Suppressor macrophage (primary cell): ENCODE measurements at regions not wholly inside any gene's neighbourhood (a gene's known extent, or its start where the extent isn't known, plus 50 kb on each side); places are given as distances from the start of the nearest gene placed in this dataset.
A peak's percentile ranks its signal among the peaks of the same experiment; 100 is the strongest.
"Not testable (repeated sequence)": the region's sequence is repeated elsewhere in the genome, so short reads cannot be mapped to it uniquely, and the experiment has no call there.

Experiments
- DNase-seq, 4 experiments: peaks; one replicate each; pipeline ENCODE4 v3.0.0-alpha.2; 2020 to 2022

DNA sequence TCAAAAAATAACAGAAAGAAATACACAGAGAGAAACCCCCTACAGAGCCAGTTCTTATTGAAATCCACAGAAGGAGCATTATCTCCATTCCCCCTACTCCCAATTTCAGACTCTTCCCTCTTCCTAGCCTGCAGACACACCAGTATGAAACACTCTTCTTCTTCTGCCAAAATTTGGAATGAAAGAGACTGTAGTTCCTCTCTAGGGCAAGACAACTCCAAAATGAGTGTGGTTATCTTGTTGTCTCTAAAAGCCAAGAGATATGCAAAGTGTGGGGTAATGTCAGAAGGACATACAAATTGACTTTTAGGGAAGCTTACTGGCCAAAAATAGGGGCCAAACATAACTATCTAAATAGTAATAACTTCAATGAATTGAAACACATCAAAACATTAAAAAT, 337.1 kb upstream of the SETBP1 start:
- no peak for DNase-seq

DNA sequence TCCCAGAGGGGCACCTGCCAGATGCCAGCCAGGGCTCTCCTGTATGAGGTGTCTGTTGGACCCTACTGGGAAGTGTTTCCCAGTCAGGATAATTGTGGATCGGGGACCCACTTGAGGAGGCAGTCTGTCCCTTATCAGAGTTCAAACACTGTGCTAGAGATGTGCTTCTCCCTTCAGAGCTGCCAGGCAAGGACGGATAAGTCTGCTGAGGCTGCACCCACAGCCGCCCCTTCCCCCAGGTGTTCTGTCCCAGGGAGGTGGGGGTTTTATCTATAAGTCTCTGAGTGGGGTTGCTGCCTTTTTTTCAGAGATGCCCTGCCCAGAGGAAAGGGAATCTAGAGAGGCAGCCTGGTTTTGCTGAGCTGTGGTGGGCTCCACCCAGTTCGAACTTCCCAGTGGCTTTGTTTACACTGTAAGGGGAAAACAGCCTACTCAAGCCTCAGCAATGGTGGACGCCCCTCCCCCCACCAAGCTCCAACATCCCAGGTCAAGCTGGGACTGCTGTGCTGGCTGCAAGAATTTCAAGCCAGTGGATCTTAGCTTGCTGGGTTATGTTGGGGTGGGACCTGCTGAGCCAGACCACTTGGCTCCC, 324.0 kb upstream of the SETBP1 start:
- DNase-seq, result no peak

DNA sequence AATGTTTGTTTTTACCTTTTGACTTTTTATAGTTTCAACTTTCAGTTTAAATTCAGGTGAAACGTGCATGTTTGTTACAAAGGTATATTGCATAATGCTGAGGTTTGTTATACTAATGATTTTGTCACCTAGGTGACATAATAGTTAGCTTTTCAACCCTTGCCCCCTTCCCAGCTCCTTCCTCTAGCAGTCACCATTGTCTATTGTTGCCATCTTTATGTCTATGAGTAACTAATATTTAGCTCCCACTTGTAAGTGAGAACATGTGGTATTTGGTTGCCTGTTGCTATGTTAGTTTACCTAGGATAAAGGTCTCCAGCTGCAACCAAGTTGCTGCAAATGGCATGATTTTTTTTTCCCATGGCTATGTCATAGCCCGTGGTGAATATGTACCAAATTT, 322.3 kb upstream of the SETBP1 start:
- no peak for DNase-seq

DNA sequence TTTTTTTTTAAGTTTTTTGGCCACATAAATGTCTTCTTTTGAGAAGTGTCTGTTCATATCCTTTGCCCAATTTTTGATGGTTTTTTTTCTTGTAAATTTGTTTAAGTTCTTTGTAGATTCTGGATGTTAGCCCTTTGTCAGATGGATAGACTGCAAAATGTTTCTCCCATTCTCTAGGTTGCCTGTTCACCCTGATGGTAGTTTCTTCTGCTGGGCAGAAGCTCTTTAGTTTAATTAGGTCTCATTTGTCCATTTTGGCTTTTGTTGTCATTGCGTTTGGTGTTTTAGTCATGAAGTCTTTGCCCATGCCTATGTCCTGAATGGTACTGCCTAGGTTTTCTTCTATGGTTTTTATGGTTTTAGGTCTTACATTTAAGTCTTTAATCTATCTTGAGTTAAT, 320.9 kb upstream of the SETBP1 start:
- DNase-seq, result not testable (repeated sequence)

DNA sequence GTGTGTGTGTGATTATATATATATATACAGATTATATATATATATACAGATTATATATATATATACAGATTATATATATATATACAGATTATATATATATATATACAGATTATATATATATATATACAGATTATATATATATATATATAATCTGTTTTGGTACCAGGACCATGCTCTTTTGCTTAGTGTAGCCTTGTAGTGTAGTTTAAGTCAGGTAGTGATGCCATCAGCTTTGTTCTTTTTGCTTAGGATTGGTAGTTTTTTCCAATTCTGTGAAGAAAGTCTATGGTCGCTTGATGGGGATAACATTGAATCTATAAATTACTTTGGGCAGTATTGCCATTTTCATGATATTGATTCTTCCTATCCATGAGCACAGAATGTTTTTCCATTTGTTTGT, 318.5 kb upstream of the SETBP1 start:
- not testable (repeated sequence) for DNase-seq

DNA sequence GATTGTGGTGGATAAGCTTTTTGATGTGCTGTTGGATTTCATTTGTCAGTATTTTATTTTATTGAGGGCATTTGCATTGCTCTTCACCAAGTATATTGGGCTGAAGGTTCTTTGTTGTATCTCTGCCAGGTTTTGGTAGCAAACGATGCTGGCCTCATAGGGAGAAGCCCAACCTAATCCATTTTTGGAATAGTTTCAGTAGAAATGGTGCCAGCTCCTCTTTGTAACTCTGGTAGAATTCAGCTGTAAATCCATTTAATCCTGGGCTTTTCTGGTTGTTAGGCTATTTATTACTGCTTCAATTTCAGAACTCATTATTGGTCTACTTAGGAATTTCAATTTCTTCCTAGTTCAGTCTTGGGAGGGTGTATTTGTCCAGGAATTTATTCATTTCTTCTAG, 309.8 kb upstream of the SETBP1 start:
- DNase-seq, result no peak

DNA sequence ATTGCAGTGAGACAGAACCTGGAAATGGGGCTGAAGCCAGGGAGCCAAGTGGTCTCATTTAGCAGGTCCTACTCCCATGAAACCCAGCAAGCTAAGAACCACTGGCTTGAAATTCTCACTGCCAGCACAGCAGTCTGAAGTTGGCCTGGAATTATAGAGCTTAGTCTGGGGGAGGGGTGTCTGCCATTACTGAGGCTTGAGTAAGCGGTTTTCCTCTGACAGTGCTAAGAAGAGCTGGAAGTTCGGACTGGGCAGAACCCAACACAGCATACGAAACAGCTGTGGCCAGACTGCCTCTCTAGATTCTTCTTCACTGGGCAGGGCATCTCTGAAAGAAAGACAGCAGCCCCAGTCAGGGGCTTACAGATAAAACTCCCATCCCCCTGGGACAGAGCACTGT, 305.7 kb upstream of the SETBP1 start:
- no peak for DNase-seq

DNA sequence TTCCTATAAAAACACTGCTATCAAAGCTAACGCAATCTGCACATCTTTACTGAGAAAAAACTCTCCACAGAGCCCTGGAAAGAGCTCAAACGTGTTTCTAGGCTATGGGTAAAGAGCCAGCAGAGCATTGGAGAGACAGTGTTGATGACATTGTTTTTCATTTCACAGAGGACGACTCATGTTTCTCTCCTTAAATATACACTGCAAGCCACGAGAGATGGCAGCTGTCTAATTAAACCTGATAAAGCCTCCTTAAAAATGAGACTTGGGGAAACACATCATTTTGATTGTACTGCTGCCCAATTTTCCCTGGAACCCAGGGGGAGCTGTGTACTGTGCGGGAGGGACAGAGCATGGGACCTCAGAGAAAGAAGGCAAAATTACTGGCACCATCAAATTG, 294.3 kb upstream of the SETBP1 start:
- no peak for DNase-seq

DNA sequence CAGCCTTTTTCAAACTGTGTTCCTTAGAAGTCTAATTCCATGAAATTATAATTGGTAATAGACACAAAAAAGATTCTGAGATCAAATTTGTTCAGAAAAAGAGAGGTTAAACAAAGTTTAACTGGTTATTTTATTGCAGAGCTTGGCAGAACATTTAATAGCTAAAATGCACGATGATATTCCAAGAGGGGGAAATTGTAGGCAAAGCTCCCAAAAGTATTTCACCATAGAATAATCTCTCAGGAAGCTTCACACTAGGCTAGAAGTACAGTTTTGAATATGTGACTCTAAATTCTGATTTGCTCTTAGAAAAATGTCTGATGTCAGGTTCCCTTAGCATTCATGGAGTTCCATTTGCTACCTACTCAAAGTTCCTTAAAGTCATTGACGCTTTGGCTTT, 292.4 kb upstream of the SETBP1 start:
- DNase-seq, result no peak

DNA sequence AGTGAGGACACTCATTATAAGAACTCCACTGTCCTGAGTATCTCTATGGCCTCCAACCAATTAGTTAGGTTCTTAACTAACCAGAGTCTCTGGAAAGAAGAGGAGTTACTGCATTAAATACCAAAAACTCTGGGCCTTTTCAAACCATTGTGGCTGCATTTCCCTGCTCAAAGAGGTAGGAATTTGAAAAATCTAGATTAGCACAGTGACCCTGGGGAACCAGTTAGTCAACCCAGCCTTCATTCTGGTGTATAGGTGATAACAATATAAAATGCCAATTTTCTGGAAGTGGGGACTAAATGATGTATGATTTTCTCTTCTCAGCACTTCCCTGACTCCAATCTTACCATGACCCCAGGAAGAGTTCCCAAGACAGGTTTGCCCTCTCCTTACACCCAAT, 287.8 kb upstream of the SETBP1 start:
- no peak for DNase-seq

DNA sequence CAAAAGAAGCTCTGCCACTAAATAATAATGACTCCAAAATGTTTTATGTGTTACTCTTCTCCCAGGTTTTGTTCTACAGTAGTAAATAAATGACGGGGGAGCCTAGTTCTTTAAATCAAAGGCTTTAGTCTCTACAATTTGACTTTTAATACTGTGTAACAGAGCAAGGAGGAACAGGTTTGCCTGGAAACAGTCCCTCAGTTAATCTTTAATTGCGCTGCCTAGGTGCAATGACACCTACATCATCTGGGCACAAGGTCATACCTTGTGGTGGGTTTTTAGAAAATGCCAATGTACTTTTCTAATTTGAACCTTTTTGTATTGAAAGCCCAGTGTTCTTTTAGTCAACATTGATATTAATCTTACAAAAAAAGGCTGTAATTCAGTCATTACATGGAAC, 287.3 kb upstream of the SETBP1 start:
- no peak for DNase-seq

DNA sequence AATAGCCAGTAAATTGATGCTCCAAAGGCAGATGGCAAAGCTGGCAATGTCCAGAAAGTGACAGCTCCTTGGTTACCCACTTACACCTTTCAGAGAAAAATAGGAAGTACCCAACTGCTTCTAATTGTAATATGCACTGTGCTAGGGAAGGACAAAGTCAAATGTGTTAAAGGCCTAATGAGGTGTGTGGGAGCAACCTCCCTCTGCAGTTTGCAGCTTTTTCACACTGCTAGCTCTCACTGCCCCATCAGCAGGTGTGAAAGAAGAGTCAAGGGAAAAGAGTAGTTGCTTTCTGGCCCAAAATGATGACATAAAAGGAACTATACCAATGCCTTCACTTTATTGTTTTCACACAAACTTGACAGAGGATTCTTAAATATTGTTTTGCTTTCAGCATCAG, 284.1 kb upstream of the SETBP1 start:
- no peak for DNase-seq

DNA sequence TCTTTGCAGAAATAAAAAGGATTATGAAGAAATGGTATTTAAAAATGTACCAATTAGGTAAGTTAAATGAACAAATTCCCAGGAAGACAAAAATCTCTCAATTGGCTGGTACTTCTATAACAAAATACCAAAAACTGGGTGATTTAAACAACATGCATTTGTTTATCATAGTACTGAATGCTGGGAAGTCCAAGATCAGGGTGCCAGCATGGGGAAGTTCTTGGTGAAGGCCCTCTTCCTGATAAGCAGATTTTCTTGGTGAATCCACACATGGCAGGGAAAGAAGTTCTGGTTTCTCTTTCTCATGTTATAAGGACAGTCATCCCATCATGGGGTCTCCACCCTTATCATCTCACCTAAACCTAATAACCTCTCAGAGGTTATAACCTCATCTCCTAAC, 271.6 kb upstream of the SETBP1 start:
- peak in 3 of 4 experiments; percentile 4 to 29 (median 7) for DNase-seq

DNA sequence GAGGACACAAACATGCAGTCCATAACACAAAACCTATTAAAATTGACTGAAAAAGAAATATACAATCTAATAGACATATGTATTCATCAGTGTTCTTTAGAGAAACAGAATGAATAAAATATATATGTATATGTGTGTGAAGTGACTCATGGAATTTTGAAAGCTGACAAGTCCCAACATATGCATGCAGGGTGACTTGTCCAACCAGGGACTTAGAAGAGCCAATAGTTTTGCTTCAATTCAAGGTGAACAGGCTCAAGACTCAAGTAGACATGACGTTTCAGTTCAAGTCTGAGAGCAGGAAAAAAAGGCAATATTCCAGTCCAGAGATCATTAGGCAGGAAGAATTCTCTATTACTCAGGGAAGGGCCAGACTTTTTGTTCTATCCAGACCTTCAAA, 271.2 kb upstream of the SETBP1 start:
- DNase-seq, result no peak

DNA sequence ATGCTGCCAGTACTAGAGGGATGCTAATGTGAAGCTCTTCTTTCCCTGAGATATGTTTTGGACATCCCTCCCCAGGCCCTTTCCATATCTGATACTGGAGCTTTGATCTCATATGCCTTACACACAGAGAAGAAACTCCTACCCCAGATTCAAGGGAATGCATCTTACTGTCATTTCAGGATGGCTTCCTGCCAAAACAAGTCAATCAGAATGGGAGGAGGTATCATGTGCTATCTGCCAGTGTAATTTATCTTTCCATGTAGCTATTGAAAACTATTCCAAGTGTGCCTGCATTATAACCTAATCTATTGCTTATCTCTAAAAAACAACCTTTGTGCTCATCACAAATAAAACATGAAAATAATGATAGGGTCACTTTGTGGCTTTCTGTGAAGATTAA, 269.9 kb upstream of the SETBP1 start:
- no peak for DNase-seq

DNA sequence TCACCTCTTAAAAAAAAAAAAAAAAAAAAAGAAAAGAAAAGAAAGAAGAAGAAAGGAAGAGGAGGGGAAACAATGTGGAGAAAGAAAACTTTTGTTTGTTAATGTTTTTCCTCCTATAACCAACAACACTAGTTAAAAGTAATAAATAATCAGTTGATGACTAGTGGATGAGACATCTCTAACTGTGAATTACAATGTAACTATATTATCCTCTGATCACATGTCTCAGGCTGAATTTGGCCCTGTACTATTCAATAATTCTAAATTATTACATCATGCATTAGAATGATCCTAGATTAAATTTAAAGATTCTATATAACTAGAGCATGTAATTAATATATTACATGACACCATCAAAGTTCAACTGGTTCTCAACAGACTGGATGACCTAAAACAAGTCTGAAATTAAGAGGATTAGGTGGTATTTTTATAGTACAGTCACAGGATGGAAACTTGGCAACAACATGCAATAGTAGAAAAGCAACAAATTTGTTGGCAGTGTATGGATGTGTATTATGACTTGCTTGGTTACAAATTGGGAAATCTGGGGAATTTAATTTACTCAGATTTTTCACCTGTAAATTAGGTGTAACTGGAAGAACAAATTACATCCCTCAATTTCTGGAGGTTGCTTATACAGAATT, 269.3 kb upstream of the SETBP1 start:
- no peak for DNase-seq

DNA sequence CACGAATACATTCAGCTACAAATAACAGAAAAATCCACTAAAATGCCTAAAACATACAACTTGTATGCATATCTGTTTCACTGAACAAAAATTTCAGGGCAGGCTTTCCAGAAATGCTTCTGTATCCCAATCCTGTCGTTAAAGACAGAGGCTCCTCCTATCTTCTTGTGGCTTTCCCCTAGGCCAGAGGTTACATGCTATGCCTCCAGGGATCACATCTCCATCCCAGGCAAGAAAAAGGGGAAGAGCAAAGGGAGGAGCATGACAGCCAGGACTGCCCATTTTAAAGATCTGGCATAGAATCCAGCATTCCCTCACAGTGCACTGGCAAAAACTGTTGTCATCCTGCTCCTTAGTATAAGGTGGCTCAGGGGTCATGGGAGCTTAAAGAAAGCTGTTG, 268.7 kb upstream of the SETBP1 start:
- DNase-seq, result no peak

DNA sequence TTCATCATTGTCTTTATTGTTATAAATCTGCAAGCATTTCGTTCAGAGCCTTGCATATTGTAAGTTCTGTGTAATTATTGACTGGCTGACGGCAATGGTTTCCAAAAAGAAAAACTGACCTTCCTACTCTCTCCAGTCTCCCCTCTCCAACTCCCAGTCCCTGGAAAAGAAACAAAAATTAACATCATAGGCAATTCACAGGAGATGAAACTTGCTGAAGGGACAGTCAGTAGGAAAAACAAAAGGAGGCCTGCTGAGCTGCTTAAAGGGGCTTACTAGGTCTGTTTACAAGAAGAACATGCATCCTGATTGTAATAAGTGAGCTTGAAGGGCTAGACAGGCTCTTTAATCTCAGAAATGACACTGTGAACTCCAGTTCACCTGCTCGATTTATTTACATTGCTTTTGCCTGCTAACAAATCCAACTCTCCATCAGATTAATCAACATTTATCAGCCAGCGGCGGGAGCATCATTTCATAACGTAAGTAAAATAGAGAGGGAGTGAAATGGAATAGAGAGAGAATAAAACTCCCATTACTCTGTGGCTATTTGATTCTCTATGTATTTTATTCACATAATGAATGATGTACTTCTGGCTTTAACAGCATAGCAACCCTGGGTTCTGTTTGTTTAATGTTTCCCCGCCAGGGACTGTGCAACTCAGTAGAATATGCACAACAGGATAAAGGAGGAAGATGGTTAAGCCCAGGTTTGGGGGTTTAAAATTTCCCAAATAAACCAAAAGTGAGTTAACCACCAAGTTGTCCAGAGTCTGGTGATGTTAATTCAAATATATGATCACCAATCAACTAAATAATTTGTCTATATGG, 256.7 kb upstream of the SETBP1 start:
- no peak for DNase-seq

DNA sequence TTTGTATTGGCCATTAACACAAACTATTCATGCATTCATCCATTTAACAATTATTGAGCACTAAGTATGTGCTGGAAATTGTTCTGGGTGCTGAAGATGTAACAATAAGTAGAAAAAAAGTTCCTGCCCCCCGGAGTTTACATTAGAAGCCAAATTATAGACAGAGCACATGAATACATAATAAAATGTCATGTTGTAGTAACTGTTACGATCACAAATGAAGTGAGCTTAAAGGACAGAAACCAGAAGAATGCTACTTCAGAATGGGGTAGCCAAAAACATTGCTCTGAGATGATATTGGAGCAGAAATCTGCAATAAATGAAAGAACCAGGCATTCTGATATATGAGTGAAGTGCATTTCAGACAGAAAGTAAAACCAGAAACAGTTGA, 256.0 kb upstream of the SETBP1 start:
- no peak for DNase-seq

DNA sequence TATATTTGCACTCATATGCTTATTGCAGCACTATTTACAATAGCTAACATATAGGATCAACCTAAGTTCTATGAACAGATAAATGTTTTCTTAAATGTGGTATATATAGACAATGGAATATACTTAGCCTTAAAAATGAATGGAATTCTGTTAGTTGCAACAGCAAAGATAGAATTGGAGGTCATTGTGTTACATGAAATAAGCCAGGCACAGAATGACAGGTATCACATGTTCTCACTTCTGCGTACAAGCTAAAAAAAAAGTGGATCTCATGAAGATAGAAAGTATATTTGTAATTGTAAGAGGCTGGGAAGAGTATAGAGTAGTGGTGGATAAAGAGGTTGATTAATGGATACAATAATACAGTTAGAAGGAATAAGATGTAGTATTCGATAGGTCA, 255.5 kb upstream of the SETBP1 start:
- no peak for DNase-seq

DNA sequence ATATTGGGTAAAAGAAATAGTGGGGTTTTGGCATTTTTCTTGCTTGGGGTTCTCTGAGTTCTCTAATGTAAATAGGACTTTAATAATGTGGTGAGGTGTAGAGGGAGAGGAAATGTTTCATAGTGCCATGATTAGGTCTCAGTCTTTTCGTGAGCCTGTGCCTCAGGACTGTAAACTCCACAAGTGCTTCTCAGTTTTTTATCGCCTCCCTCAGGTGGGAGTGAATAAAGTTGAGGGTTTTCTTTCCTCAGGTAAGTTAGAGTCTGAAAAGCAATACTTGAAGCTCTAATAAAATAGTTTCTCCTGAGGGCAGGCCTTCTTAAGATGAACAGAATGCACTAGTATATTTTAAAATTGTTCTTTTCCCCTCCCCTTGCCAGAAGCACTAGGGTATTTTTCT, 243.1 kb upstream of the SETBP1 start:
- no peak for DNase-seq

DNA sequence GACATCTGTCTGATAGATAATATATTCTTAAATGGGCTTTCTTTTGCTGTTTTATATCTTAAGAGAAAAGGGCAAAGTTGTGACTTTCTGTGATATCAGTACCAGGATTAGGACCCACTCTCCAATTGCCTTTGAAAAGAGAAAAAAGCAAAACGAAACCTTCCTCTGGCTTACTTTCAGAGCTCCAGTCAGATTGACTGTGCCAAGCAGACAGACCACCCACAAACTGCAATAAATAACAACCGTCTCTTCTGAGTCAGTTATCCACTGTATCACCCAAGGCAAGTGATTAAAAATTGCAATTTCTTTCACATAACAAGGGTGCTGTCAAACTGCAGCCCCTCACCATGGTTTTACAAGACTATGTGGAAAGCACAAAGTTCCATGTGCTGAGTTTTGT, 230.5 kb upstream of the SETBP1 start:
- no peak for DNase-seq

DNA sequence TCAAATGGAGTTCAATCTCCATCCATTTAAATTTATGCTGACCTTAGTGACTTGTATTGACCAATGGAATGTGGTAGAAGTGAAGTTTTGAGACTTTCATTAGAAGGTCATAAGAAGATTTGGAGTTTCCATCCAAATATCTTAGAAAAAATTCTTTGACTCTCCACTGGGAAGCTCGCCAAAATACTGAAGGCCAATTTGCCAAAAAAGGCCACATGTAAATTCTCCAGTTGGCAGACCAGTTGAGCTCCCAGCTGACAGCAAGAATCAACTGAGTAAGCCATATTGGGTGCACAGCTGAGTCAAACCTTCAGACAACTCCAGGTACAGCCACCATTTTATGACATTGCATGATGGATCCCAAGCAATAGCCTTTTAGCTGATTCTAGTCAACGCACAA, 228.3 kb upstream of the SETBP1 start:
- no peak for DNase-seq

DNA sequence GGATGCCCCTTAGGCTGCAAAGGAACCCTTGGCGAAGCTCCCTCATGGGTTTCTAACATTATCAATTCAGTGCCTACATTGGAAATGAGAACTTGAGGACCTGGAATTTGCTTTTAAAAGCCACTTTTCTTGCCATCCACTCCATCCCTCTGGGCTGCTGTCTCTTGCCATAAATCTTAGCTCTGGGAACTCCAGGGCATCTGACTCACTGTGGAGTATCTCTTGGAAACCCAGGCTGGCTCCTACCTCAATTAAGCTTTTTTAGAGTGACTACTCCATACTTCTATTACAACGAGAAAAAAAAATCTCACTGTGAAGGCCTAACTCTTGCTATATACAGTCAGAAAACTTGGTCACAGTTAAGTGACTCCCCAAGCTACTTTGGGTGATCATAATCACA, 227.2 kb upstream of the SETBP1 start:
- DNase-seq, result no peak
